GM19324 (cell line): ENCODE measurements at regions not wholly inside any gene's neighbourhood (a gene's known extent, or its start where the extent isn't known, plus 50 kb on each side); places are given as distances from the start of the nearest gene placed in this dataset.
"Not testable (repeated sequence)": the region's sequence is repeated elsewhere in the genome, so short reads cannot be mapped to it uniquely, and the experiment has no call there.

Experiments used
- ATAC-seq: cut with Tn5 transposase; IDR thresholded peaks from one replicate; pipeline ENCODE4 v1.9.1; 2021; ENCODE audit warnings: mild to moderate bottlenecking, moderate library complexity; ENCODE audit not compliant: unreplicated experiment, low FRiP score

GRCh38 chr2:189306525-189306924 lies 127.0 kb upstream of the COL5A2 start:
- no peak for ATAC-seq

- ATAC-seq = no peak
Observed at GRCh38 chr2:189308056-189308790, 128.7 kb upstream of the COL5A2 start.

GRCh38 chr2:189309331-189309730 lies 129.8 kb upstream of the COL5A2 start:
- no peak for ATAC-seq

GRCh38 chr2:189312211-189312610 lies 129.1 kb upstream of the WDR75 start:
- ATAC-seq = no peak

GRCh38 chr2:189312643-189313042 lies 128.6 kb upstream of the WDR75 start:
- no peak for ATAC-seq

GRCh38 chr2:189318761-189319160 lies 122.5 kb upstream of the WDR75 start:
- no peak for ATAC-seq

GRCh38 chr2:189319424-189319823 lies 121.8 kb upstream of the WDR75 start:
- ATAC-seq = not testable (repeated sequence)

GRCh38 chr2:189327879-189328847 lies 113.1 kb upstream of the WDR75 start:
- no peak for ATAC-seq

- no peak for ATAC-seq
Observed at GRCh38 chr2:189328848-189329245, 112.4 kb upstream of the WDR75 start.

GRCh38 chr2:189336276-189336975 lies 104.8 kb upstream of the WDR75 start:
- ATAC-seq = no peak

- no peak for ATAC-seq
Observed at GRCh38 chr2:189337656-189338055, 103.6 kb upstream of the WDR75 start.

- no peak for ATAC-seq
Observed at GRCh38 chr2:189338115-189338514, 103.2 kb upstream of the WDR75 start.

- no peak for ATAC-seq
Observed at GRCh38 chr2:189341077-189341476, 100.2 kb upstream of the WDR75 start.

GRCh38 chr2:189344043-189344442 lies 97.2 kb upstream of the WDR75 start:
- no peak for ATAC-seq

GRCh38 chr2:189347540-189347939 lies 93.7 kb upstream of the WDR75 start:
- peak; percentile 75 for ATAC-seq

- no peak for ATAC-seq
Observed at GRCh38 chr2:189348369-189348768, 92.9 kb upstream of the WDR75 start.

GRCh38 chr2:189350540-189351209 lies 90.6 kb upstream of the WDR75 start:
- ATAC-seq = no peak

GRCh38 chr2:189351933-189352332 lies 89.3 kb upstream of the WDR75 start:
- not testable (repeated sequence) for ATAC-seq

GRCh38 chr2:189357375-189357774 lies 83.9 kb upstream of the WDR75 start:
- not testable (repeated sequence) for ATAC-seq

- no peak for ATAC-seq
Observed at GRCh38 chr2:189360861-189361260, 80.4 kb upstream of the WDR75 start.
